Lower lobe of right lung (tissue), 2 donors: ENCODE measurements at regions not wholly inside any gene's neighbourhood (a gene's known extent, or its start where the extent isn't known, plus 50 kb on each side); places are given as distances from the start of the nearest gene placed in this dataset.
A peak's percentile ranks its signal among the peaks of the same experiment; 100 is the strongest.

Experiments
- ATAC-seq, 2 donors: fragments of 200-7000 bp; cut with Tn5 transposase; one replicate each; pipeline ENCODE4 v1.9.1; 2020 to 2022; ENCODE audit warnings: mild to moderate bottlenecking in 2 of 2, moderate library complexity in 2 of 2
- DNase-seq: peaks from one replicate; pipeline ENCODE4 v3.0.0-alpha.2; 2020
- H3K27ac ChIP-seq: fragments of 200-600 bp; one replicate; pipeline ENCODE4 v1.8.0; 2022
- H3K27me3 ChIP-seq: fragments of 200-600 bp; one replicate; pipeline ENCODE4 v1.8.0; 2022; ENCODE audit warnings: low read depth
- H3K36me3 ChIP-seq: fragments of 200-600 bp; one replicate; pipeline ENCODE4 v1.8.0; 2022; ENCODE audit warnings: mild to moderate bottlenecking
- H3K4me1 ChIP-seq: fragments of 200-600 bp; one replicate; pipeline ENCODE4 v1.8.0; 2022
- H3K4me3 ChIP-seq: fragments of 200-600 bp; one replicate; pipeline ENCODE4 v1.8.0; 2022; ENCODE audit warnings: mild to moderate bottlenecking
- H3K9me3 ChIP-seq: fragments of 200-600 bp; one replicate; pipeline ENCODE4 v1.8.0; 2022
- CTCF ChIP-seq: fragments of 200-600 bp; IDR thresholded peaks from one replicate; pipeline ENCODE4 v1.8.0; 2022; ENCODE audit warnings: antibody characterized with exemption, mild to moderate bottlenecking
- intact Hi-C: fragments of 100-400 bp; cut with DNase I; formaldehyde crosslinking; loops from one replicate; pipeline ENCODE4 v1.11.0; 2022
- donor health status: DM: no; HTN: yes; CAD: no; lungs with severe emphysema.

GRCh38 chr4:141290771-141291170 lies 70.1 kb downstream of the ZNF330 start:
- TF ChIP-seq CTCF: no peak
- intact Hi-C loops: no loop called here
- Histone ChIP-seq H3K4me1 (no peaks in the 10 kb centered on the region), H3K9me3 (peaks cover 10% of the 10 kb centered on the region), H3K4me3 (no peak overlapping the region), H3K36me3 (no peaks in the 10 kb centered on the region), H3K27ac (no peak overlapping the region), H3K27me3 (no peaks in the 10 kb centered on the region)
- ATAC-seq (no peak), DNase-seq (no peak)

GRCh38 chr4:141294306-141294705 lies 73.6 kb downstream of the ZNF330 start:
- Histone ChIP-seq H3K36me3 (no peaks in the 10 kb centered on the region), H3K27ac (no peak overlapping the region), H3K4me1 (no peaks in the 10 kb centered on the region), H3K4me3 (no peak overlapping the region), H3K27me3 (no peaks in the 10 kb centered on the region), H3K9me3 (peaks cover 10% of the 10 kb centered on the region)
- TF ChIP-seq CTCF: no peak
- ATAC-seq (no peak), DNase-seq (no peak)
- intact Hi-C loops: no loop called here

GRCh38 chr4:141301216-141301615 lies 80.5 kb downstream of the ZNF330 start:
- H3K4me1 ChIP-seq: no peaks in the 10 kb centered on the region
- H3K27ac ChIP-seq: no peak overlapping the region
- no peak overlapping the region for H3K4me3 ChIP-seq
- no peak for TF ChIP-seq CTCF
- no peaks in the 10 kb centered on the region for H3K36me3 ChIP-seq
- DNase-seq (no peak), ATAC-seq (no peak)
- H3K27me3 ChIP-seq: no peaks in the 10 kb centered on the region
- intact Hi-C loops: no loop called here
- H3K9me3 ChIP-seq: no peaks in the 10 kb centered on the region

GRCh38 chr4:141302924-141303323 lies 82.2 kb downstream of the ZNF330 start:
- H3K4me3 ChIP-seq: no peak overlapping the region
- ATAC-seq (peak; percentile 55 to 57), DNase-seq (no peak)
- no peaks in the 10 kb centered on the region for H3K36me3 ChIP-seq
- intact Hi-C loops: no loop called here
- no peaks in the 10 kb centered on the region for H3K27me3 ChIP-seq
- TF ChIP-seq CTCF: no peak
- H3K27ac ChIP-seq: no peak overlapping the region
- no peaks in the 10 kb centered on the region for H3K9me3 ChIP-seq
- H3K4me1 ChIP-seq: no peaks in the 10 kb centered on the region

- Histone ChIP-seq H3K27ac (no peak overlapping the region), H3K36me3 (no peaks in the 10 kb centered on the region), H3K4me1 (no peaks in the 10 kb centered on the region), H3K4me3 (no peak overlapping the region), H3K9me3 (no peaks in the 10 kb centered on the region), H3K27me3 (no peaks in the 10 kb centered on the region)
- ATAC-seq: no peak
- no peak for TF ChIP-seq CTCF
- intact Hi-C loops: no loop called here
- no peak for DNase-seq
These were observed 83.7 kb downstream of the ZNF330 start for GRCh38 chr4:141304346-141304745.

GRCh38 chr4:141306331-141306730 lies 85.6 kb downstream of the ZNF330 start:
- no peak for ATAC-seq
- H3K27me3 ChIP-seq: no peaks in the 10 kb centered on the region
- no peaks in the 10 kb centered on the region for H3K9me3 ChIP-seq
- no peak for DNase-seq
- intact Hi-C loops: no loop called here
- H3K36me3 ChIP-seq: no peaks in the 10 kb centered on the region
- H3K27ac ChIP-seq: no peak overlapping the region
- TF ChIP-seq CTCF: no peak
- no peaks in the 10 kb centered on the region for H3K4me1 ChIP-seq
- H3K4me3 ChIP-seq: no peak overlapping the region
